GM23338 (cell line): ENCODE measurements at regions not wholly inside any gene's neighbourhood (a gene's known extent, or its start where the extent isn't known, plus 50 kb on each side); places are given as distances from the start of the nearest gene placed in this dataset.

Experiments used
- CREB1 ChIP-seq: fragments of 250-450 bp; sonication (Bioruptor Pico); IDR thresholded peaks from 2 replicates; pipeline ENCODE4 v1.5.0; 2020; ENCODE audit warnings: low read depth, mild to moderate bottlenecking, moderate library complexity
- CTCF ChIP-seq, 2 experiments: fragments of 200-600 bp in 1 of 2; sonication (generic) in 1 of 2; conservative IDR thresholded peaks; 2 replicates each; pipeline versions ENCODE4 v1.5.1 to v1.6.1; 2016 to 2017; ENCODE audit warnings: antibody characterized with exemption in 2 of 2, low read depth in 2 of 2, mild to moderate bottlenecking in 2 of 2, moderate library complexity in 1 of 2
- EZH2 ChIP-seq: fragments of 200-600 bp; sonication (generic); IDR thresholded peaks from one replicate; pipeline ENCODE4 v1.8.0; 2017; ENCODE audit warnings: antibody characterized with exemption, mild to moderate bottlenecking, low read depth; ENCODE audit not compliant: unreplicated experiment
- EZH2phosphoT487 ChIP-seq: fragments of 200-600 bp; sonication (generic); IDR thresholded peaks from one replicate; pipeline ENCODE4 v1.8.1; 2018; ENCODE audit warnings: antibody characterized with exemption; ENCODE audit not compliant: unreplicated experiment
- JUNB ChIP-seq: IDR thresholded peaks from one replicate; pipeline ENCODE4 v1.6.1; 2016; ENCODE audit warnings: antibody characterized with exemption; ENCODE audit not compliant: unreplicated experiment
- NANOG ChIP-seq: IDR thresholded peaks from 2 replicates; pipeline ENCODE4 v1.6.1; 2016; ENCODE audit warnings: antibody characterized with exemption, borderline replicate concordance
- POLR2AphosphoS5 ChIP-seq: IDR thresholded peaks from 2 replicates; pipeline ENCODE4 v1.6.1; 2016; ENCODE audit warnings: antibody characterized with exemption, low read depth
- REST ChIP-seq: IDR thresholded peaks from one replicate; pipeline ENCODE4 v1.6.1; 2018; ENCODE audit warnings: antibody characterized with exemption; ENCODE audit not compliant: unreplicated experiment
- STAT1 ChIP-seq: IDR thresholded peaks from one replicate; pipeline ENCODE4 v1.6.1; 2016; ENCODE audit warnings: antibody characterized with exemption; ENCODE audit not compliant: unreplicated experiment
- ZNF114 ChIP-seq: fragments of 250-450 bp; sonication (Bioruptor Pico); IDR thresholded peaks from 2 replicates; pipeline ENCODE4 v1.5.0; 2020; ENCODE audit warnings: mild to moderate bottlenecking, moderate library complexity
- ZNF331 ChIP-seq: fragments of 250-450 bp; sonication (Bioruptor Pico); IDR thresholded peaks from 2 replicates; pipeline ENCODE4 v1.5.0; 2020; ENCODE audit warnings: low read depth, mild to moderate bottlenecking, moderate library complexity
- ZNF462 ChIP-seq: fragments of 250-450 bp; sonication (Bioruptor Pico); IDR thresholded peaks from 2 replicates; pipeline ENCODE4 v1.5.0; 2020; ENCODE audit warnings: mild to moderate bottlenecking, moderate library complexity
- TF ChIP-seq, protein P1 (sequence below): IDR thresholded peaks from 2 replicates; pipeline ENCODE4 v1.6.1; 2016; ENCODE audit warnings: antibody characterized with exemption

GRCh38 chr2:198383392-198383791 is 579.0 kb downstream of the PLCL1 start:
- TF ChIP-seq EZH2: no peak
- TF ChIP-seq CREB1 (CRISPR knock-in tag): no peak
- no peak for TF ChIP-seq CTCF (conservative IDR thresholded peaks at IDR 0.05; ENCODE audit: low read depth in 2 of 2)
- TF ChIP-seq JUNB: no peak
- TF ChIP-seq, protein P1, sequence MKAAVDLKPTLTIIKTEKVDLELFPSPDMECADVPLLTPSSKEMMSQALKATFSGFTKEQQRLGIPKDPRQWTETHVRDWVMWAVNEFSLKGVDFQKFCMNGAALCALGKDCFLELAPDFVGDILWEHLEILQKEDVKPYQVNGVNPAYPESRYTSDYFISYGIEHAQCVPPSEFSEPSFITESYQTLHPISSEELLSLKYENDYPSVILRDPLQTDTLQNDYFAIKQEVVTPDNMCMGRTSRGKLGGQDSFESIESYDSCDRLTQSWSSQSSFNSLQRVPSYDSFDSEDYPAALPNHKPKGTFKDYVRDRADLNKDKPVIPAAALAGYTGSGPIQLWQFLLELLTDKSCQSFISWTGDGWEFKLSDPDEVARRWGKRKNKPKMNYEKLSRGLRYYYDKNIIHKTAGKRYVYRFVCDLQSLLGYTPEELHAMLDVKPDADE: no peak
- no peak for TF ChIP-seq POLR2AphosphoS5
- TF ChIP-seq REST: no peak
- no peak for TF ChIP-seq EZH2phosphoT487
- TF ChIP-seq ZNF331 (CRISPR knock-in tag): no peak
- no peak for TF ChIP-seq ZNF114 (CRISPR knock-in tag)
- no peak for TF ChIP-seq STAT1
- TF ChIP-seq ZNF462 (CRISPR knock-in tag): no peak
- TF ChIP-seq NANOG: no peak
